HG02678 (cell line): ENCODE measurements at regions not wholly inside any gene's neighbourhood (a gene's known extent, or its start where the extent isn't known, plus 50 kb on each side); places are given as distances from the start of the nearest gene placed in this dataset.

ENCODE experiments used
- ATAC-seq: cut with Tn5 transposase; IDR thresholded peaks from one replicate; pipeline ENCODE4 v1.9.1; 2021; ENCODE audit warnings: mild to moderate bottlenecking, moderate library complexity; ENCODE audit not compliant: unreplicated experiment

- no peak for ATAC-seq
Observed at GRCh38 chr7:47640265-47640664, 58.4 kb upstream of the TNS3 start.

- no peak for ATAC-seq
Observed at GRCh38 chr7:47639495-47640110, 57.7 kb upstream of the TNS3 start.

GRCh38 chr7:47638679-47639315 is 56.9 kb upstream of the TNS3 start:
- ATAC-seq: no peak

GRCh38 chr7:47636433-47637175 is 54.7 kb upstream of the TNS3 start:
- no peak for ATAC-seq

GRCh38 chr7:47636081-47636432 is 54.1 kb upstream of the TNS3 start:
- ATAC-seq: no peak

- no peak for ATAC-seq
Observed at GRCh38 chr7:47635091-47636080, 53.5 kb upstream of the TNS3 start.

GRCh38 chr7:47634273-47634672 is 52.4 kb upstream of the TNS3 start:
- no peak for ATAC-seq

GRCh38 chr7:47633134-47633533 is 51.2 kb upstream of the TNS3 start:
- no peak for ATAC-seq
